ENCODE measurements at regions not wholly inside any gene's neighbourhood (a gene's known extent, or its start where the extent isn't known, plus 50 kb on each side); places are given as distances from the start of the nearest gene placed in this dataset.

GRCh38 chr5:96064877-96065276 is 103.2 kb upstream of the ELL2 start:
- DNase-seq, result peak in 1 of 4 experiments; percentile 15

DNA sequence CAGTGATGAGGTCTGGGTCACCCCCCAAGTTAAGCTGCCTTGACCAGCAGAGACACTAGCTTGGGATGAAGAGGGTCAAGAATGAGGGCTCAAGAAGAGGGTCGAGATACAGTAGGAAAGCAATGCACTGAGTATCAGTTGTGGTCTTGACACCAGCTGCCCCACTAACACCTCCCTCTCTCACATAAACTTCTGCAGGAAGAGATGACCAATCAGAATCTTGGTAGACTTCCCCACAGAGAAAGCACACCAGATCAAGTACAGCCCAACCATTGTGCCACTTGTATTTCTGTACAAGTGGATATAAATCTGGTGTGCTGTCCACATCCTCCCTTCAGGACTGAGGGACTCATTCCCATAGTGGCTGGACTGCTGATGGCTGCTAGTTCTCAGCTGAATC is 101.2 kb upstream of the ELL2 start:
- no peak for DNase-seq

DNA sequence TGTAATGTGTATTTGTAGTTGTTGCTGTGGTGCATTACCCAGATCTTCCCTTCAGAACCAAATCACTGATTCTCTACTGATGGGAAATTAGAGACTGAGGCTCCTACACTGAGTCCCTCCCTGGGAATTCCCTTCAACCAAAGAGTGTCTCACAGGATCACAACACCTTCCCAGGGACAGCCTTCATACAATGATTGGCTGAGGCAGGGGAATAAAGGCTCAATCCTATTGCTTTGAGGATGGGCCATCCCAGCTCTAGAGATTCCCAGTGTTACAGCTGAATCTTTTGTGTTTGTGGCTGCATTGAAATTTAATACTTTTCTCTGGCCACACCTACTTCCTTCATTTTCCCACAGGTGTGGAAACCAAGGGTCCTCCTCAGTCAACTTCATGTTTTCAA is 96.4 kb upstream of the ELL2 start:
- no peak for DNase-seq

DNA sequence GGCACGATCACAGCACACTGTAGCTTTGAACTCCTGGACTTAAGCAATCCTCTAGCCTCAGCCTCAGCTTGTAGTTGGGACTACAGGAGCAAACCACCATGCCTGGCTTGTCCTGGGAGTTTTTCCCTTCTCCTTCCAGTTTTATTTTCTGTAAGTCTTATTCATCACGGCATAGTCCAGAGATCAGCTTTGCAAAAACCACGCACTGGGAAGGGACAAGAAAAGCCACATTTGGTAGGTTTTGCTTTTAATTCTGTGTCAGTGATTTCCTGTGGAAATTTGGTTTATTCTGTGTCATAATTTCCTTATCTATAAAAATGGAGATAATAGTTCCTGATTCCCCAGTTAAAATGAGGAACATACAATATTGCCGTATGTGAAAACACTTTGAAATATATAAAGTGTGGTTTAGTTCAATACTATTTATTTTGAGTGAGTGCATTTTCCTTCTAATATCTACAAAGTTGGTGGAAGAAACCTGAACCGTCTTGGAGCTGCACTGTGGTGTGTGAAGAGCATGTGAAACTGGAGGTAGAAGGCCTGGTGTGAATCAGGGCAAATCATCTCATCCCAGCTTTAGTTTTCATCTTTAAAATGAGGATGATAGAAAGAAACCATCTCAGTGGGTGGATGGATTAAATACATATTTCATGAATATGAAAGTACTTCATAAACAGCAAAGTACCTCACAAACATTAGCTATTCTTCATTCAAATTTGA is 92.8 kb upstream of the ELL2 start:
- DNase-seq, result peak in 2 of 4 experiments; percentile 34 to 51

DNA sequence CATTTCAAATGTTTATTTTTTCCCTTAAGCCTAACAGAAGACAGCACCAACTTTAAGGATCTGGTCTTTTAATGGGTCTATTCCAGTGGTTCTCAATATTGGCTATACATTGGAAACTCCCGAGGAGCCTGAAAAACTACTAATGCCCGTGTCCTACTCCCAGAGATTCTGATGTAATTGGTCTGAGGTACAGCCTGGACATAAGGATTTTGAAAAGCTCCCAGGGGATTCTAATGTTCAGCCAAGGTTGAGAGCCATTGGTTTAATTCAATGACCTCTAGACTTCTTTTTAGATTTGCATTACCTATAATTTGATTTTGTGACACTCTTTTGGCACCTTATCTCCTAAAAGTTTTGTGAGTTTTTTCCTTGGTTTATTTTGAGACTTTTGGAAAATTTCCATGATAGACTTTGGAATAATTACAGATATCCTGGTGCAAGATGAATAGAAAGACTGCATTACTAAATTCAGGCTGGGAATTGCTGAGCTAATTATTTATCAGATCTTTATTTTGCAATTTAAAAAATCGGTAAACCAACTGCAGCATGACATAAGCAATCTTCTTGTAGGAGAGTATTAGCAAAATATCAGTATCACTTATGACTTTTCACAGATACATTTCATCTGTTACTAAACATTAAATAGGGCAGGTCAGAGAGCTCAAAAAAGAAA is 91.5 kb upstream of the ELL2 start:
- no peak for DNase-seq

GRCh38 chr5:96052374-96052773 is 90.7 kb upstream of the ELL2 start:
- no peak for DNase-seq

- no peak for DNase-seq
These were observed 89.8 kb upstream of the ELL2 start for GRCh38 chr5:96051401-96051830.

GRCh38 chr5:96050273-96050880 is 88.7 kb upstream of the ELL2 start:
- DNase-seq, result no peak

DNA sequence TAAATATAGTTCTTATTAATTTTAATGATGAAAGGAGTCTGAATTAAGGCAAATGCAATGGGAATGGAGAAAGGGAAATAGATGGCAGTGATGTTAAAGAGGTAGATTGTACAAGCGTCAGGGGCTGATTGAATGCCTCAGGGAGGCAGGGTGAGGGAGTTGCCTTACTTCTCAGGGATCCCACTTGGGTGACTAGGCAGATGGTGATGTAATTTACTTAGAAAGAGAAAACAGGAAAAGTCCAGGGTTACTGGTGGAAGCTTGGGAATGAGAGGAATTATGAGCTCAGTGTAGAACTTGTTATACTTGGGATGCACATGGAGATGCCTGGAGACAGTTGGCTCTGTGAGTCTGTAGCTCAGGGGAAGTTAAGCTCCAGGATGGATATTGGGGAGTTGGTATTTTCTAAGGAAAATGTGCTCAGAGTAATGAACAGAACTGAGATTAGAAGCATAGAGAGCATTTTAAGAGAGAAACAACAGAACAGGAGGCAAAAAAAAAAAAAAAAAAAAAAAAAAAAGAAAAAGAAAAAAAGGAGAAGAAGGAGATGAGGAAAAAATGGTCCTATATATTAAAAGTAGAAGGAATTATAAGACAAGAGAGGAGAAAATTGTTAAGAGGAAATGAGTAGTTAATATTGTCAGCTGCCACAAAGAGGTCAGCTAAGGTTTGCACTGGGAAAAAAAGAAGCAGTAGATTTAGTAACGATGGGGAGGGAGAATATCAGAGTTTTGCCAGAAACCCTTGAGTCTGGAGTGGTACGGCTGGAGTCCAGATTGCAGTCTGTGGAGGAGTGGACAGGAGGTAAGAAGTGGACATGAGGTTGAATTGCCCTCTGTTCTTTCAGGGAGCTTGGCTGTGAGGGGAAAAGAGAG is 88.0 kb upstream of the ELL2 start:
- peak in 3 of 4 experiments; percentile 23 to 50 (median 47) for DNase-seq

- no peak for DNase-seq
These were observed 87.1 kb upstream of the ELL2 start for GRCh38 chr5:96048763-96049162.

- DNase-seq, result no peak
These were observed 84.2 kb upstream of the ELL2 start for GRCh38 chr5:96045888-96046287.

- peak; percentile 26 to 67 (median 47) for DNase-seq
These were observed 81.8 kb upstream of the ELL2 start for GRCh38 chr5:96043446-96043845.

GRCh38 chr5:96037128-96037527 is 75.5 kb upstream of the ELL2 start:
- peak in 1 of 4 experiments; percentile 12 for DNase-seq

GRCh38 chr5:96036301-96036700 is 74.7 kb upstream of the ELL2 start:
- DNase-seq, result no peak

- DNase-seq, result no peak
These were observed 74.1 kb upstream of the ELL2 start for GRCh38 chr5:96035796-96036195.

- DNase-seq, result no peak
These were observed 71.5 kb upstream of the ELL2 start for GRCh38 chr5:96033116-96033515.

GRCh38 chr5:96031811-96032261 is 70.2 kb upstream of the ELL2 start:
- DNase-seq, result no peak

- DNase-seq, result no peak
These were observed 69.5 kb upstream of the ELL2 start for GRCh38 chr5:96031180-96031579.

DNA sequence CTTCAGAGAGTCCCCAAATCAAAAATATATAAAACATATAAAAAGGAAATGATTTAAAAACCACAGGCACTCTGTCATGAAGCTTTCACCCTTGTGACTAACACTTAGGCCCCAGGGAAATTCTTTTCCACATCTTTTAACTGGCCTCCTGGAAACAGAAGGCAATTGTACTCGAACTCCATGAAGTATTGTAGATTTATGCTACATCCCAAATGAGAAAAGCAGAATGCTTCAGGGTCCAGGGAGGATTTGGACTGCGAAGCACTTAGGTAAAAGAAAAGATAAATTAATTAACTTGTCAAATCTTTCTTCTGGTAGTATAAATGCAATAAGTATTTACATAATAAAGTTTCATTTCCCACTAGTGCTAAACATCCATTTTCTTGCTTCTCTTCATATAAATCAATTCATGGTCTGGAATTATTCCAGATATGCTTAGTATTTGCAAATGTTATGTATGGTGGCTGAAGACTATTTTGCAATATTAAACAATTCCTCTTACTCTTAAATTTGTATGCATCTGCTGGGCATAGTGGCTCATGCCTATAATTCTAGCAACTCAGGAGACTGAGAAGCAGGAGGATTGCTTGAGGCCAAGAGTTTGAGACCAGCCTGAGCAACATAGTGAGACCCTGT is 64.9 kb upstream of the ELL2 start:
- no peak for DNase-seq

DNA sequence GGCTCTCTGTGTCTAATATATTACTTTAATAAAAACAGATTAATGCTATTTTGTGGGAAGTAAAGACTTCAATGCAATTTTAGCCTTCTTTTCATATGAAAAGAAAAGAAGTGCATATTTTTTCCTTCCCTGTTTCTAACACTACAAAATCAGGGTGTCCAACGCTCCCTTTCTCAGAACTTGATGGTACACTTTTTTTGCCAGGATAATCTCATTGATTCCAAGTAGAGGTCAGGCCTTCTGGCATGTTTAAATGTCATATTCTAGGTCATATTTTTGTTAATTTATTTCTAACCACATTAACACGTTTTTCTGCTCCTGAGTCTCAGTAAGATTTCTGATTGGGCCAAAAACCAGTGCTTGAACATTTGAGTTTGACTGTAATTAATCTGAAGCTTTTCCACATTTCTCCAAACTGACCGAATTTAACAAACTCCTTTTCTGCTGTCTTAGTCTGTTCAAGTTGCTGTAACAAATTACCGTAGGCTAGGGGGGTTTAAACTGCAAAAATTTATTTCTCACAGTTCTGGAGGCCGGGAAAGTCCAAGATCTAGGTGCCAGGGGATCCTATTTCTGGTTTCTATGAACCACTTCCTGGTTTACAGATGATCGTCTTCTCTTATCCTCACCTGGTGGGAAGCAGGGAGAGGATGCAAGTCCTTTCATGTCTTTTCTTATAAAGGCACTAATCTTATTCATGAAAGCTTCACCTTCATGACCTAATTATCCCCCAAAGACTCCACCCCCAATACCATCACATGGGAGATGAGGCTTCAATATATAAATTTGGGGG is 63.2 kb upstream of the ELL2 start:
- no peak for DNase-seq

- no peak for DNase-seq
These were observed 61.9 kb upstream of the ELL2 start for GRCh38 chr5:96023518-96023917.

Measured in suppressor macrophage (primary cell).